Tibial artery (tissue), 4 donors: ENCODE measurements at regions not wholly inside any gene's neighbourhood (a gene's known extent, or its start where the extent isn't known, plus 50 kb on each side); places are given as distances from the start of the nearest gene placed in this dataset.

Source experiments
- DNase-seq, 2 donors: peaks; one replicate each; pipeline ENCODE4 v3.0.0-alpha.2; 2019
- H3K27ac ChIP-seq, 2 donors: fragments of 200-600 bp; sonication (generic) in 1 of 2; 1 replicate in 1 of 2; 2 replicates in 1 of 2; pipeline ENCODE4 v1.5.1; 2018 to 2019; ENCODE audit warnings: mild to moderate bottlenecking in 1 of 2
- H3K27me3 ChIP-seq, 2 donors: fragments of 200-600 bp; sonication (generic) in 1 of 2; one replicate each; pipeline versions ENCODE4 v1.5.1 to v1.6.0; 2016 to 2019
- H3K36me3 ChIP-seq, 3 donors: fragments of 200-600 bp; sonication (generic) in 2 of 3; one replicate each; pipeline ENCODE4 v1.5.1; 2016 to 2019; ENCODE audit warnings: mild to moderate bottlenecking in 2 of 3
- H3K4me1 ChIP-seq, 4 donors: fragments of 200-600 bp; sonication (generic) in 2 of 4; 1 replicate in 3 of 4; 2 replicates in 1 of 4; pipeline ENCODE4 v1.5.1; 2016 to 2019
- H3K4me3 ChIP-seq, 2 donors: fragments of 200-600 bp; sonication (generic) in 1 of 2; 1 replicate in 1 of 2; 2 replicates in 1 of 2; pipeline ENCODE4 v1.5.1; 2018 to 2019; ENCODE audit warnings: mild to moderate bottlenecking in 2 of 2
- H3K9me3 ChIP-seq, 3 donors: fragments of 200-600 bp; sonication (generic) in 1 of 3; one replicate each; pipeline ENCODE4 v1.5.1; 2016 to 2019
- CTCF ChIP-seq, 2 experiments: fragments of 200-600 bp in 1 of 2; fragments of 450-650 bp in 1 of 2; IDR thresholded peaks; one replicate each; pipeline ENCODE4 v1.5.1; 2017 to 2019; ENCODE audit warnings: antibody characterized with exemption in 2 of 2, mild to moderate bottlenecking in 1 of 2, moderate library complexity in 1 of 2
- intact Hi-C: fragments of 100-400 bp; cut with DNase I; formaldehyde crosslinking; loops from one replicate; pipeline ENCODE4 v1.15.0; 2023; ENCODE audit warnings: low total_unique reads

GRCh38 chr2:8296306-8296705 is 385.6 kb upstream of the ID2 start:
- no peak overlapping the region for H3K4me3 ChIP-seq
- no peak overlapping the region for H3K27ac ChIP-seq
- H3K9me3 ChIP-seq = no peaks in the 10 kb centered on the region
- H3K4me1 ChIP-seq = no peaks in the 10 kb centered on the region
- H3K27me3 ChIP-seq = no peaks in the 10 kb centered on the region
- no peak for DNase-seq
- no peak for TF ChIP-seq CTCF (IDR thresholded peaks at IDR 0.05)
- H3K36me3 ChIP-seq = no peaks in the 10 kb centered on the region
- intact Hi-C loops = no loop called here

GRCh38 chr2:8297376-8298231 is 384.3 kb upstream of the ID2 start:
- no peak for TF ChIP-seq CTCF (IDR thresholded peaks at IDR 0.05)
- DNase-seq = no peak

GRCh38 chr2:8298783-8299182 is 383.1 kb upstream of the ID2 start:
- no peak for TF ChIP-seq CTCF (IDR thresholded peaks at IDR 0.05)
- peak in 1 of 2 donors; percentile 65 for DNase-seq
- H3K4me1 ChIP-seq = peaks cover 0 to 13% (median 3%) of the 10 kb centered on the region in 4 donors
- H3K9me3 ChIP-seq = no peaks in the 10 kb centered on the region
- H3K4me3 ChIP-seq = no peak overlapping the region
- H3K27me3 ChIP-seq = no peaks in the 10 kb centered on the region
- H3K27ac ChIP-seq = no peak overlapping the region
- H3K36me3 ChIP-seq = no peaks in the 10 kb centered on the region
- intact Hi-C loops = no loop called here

More at GRCh38 chr2:8297376-8298231, 384.3 kb upstream of the ID2 start:
- intact Hi-C loops = no loop called here
- Histone ChIP-seq H3K27me3 (no peaks in the 10 kb centered on the region), H3K4me1 (peaks cover 0 to 13% (median 3%) of the 10 kb centered on the region in 4 donors), H3K4me3 (no peak overlapping the region), H3K27ac (no peak overlapping the region), H3K9me3 (no peaks in the 10 kb centered on the region), H3K36me3 (no peaks in the 10 kb centered on the region)

GRCh38 chr2:8300216-8300615 is 381.6 kb upstream of the ID2 start:
- Histone ChIP-seq H3K27ac (no peak overlapping the region), H3K4me3 (no peak overlapping the region), H3K4me1 (peaks cover 0 to 23% (median 3%) of the 10 kb centered on the region in 4 donors), H3K9me3 (no peaks in the 10 kb centered on the region), H3K27me3 (no peaks in the 10 kb centered on the region), H3K36me3 (no peaks in the 10 kb centered on the region)
- intact Hi-C loops = no loop called here
- no peak for TF ChIP-seq CTCF (IDR thresholded peaks at IDR 0.05)
- no peak for DNase-seq

- Histone ChIP-seq H3K36me3 (no peaks in the 10 kb centered on the region), H3K4me3 (no peak overlapping the region), H3K27ac (peak overlapping the region in 1 of 2 donors; percentile 83), H3K4me1 (peaks cover 0 to 26% (median 3%) of the 10 kb centered on the region in 4 donors), H3K27me3 (no peaks in the 10 kb centered on the region), H3K9me3 (no peaks in the 10 kb centered on the region)
- no peak for TF ChIP-seq CTCF (IDR thresholded peaks at IDR 0.05)
- no peak for DNase-seq
- intact Hi-C loops = no loop called here
Observed at GRCh38 chr2:8300905-8301304, 381.0 kb upstream of the ID2 start.
